ENCODE measurements at regions not wholly inside any gene's neighbourhood (a gene's known extent, or its start where the extent isn't known, plus 50 kb on each side); places are given as distances from the start of the nearest gene placed in this dataset.

DNA sequence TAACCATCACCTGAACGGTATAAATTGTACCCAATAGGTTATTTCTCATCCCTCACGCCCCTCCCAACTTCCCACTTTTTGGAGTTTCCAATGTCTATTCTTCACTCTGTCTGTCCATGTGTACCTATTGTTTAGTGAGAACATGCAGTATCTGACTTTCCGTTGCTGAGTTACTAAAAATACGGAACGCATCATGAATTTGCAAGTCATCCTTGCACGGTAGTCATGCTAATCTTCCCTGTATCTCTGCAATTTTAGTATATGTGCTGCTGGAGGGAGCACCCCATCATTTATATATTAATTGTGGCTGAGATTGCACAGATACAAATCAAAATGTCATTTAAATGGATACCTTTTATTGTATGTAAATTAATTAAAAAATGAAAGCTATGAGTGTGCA is 75.7 kb upstream of the SFMBT2 start:
- no peak for DNase-seq (ENCODE audit: low read depth)

DNA sequence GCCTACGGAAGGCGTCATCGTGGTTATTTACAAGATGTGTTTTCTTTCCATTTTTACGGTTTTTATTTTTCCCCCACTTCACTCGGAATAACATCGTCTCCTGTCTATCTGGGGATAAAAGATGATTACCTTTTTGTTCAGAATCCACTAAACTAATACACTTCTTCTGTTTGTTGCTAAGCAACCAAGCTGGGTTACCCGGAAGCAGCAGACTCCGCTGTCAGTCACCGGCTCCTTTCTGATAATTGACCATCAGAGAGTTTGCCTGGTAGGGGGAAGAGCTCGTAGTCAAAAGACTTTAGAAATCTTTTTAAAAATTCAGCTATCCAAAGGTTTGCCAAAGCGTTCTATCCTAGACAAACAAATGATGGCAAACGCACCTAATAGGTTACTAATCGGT is 75.0 kb upstream of the SFMBT2 start:
- in situ Hi-C loops (cut with HindIII; ENCODE audit: low sequenced_read_pairs) = no loop called here
- TF ChIP-seq, protein P1, sequence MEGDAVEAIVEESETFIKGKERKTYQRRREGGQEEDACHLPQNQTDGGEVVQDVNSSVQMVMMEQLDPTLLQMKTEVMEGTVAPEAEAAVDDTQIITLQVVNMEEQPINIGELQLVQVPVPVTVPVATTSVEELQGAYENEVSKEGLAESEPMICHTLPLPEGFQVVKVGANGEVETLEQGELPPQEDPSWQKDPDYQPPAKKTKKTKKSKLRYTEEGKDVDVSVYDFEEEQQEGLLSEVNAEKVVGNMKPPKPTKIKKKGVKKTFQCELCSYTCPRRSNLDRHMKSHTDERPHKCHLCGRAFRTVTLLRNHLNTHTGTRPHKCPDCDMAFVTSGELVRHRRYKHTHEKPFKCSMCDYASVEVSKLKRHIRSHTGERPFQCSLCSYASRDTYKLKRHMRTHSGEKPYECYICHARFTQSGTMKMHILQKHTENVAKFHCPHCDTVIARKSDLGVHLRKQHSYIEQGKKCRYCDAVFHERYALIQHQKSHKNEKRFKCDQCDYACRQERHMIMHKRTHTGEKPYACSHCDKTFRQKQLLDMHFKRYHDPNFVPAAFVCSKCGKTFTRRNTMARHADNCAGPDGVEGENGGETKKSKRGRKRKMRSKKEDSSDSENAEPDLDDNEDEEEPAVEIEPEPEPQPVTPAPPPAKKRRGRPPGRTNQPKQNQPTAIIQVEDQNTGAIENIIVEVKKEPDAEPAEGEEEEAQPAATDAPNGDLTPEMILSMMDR (IDR thresholded peaks at IDR 0.05; ENCODE audit: low read depth, low read length, missing control alignments) = no peak
- no peak overlapping the region for H3K4me3 ChIP-seq (ENCODE audit: low read depth, low read length)
- DNase-seq (ENCODE audit: low read depth) = no peak

More for the DNA sequence above, 75.7 kb upstream of the SFMBT2 start:
- H3K4me3 ChIP-seq (ENCODE audit: low read depth, low read length) = no peak overlapping the region
- TF ChIP-seq, protein P1 (IDR thresholded peaks at IDR 0.05; ENCODE audit: low read depth, low read length, missing control alignments) = no peak
- in situ Hi-C loops (cut with HindIII; ENCODE audit: low sequenced_read_pairs) = no loop called here

DNA sequence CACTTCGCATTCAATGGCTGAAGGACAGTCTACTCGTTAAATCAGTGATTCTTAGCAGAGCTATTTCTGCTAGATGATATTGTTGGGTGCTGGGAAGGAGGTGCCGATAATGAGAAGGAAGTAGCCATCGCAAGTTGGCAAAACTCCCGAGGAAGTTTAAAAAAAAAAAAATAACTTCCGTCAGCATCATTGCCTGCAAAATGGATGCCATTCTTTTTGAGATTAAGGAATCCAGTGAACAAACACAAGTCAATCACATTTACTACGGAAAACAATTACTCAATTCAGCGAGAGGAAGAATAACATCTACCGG is 74.4 kb upstream of the SFMBT2 start:
- H3K4me3 ChIP-seq (ENCODE audit: low read depth, low read length) = no peak overlapping the region
- TF ChIP-seq, protein P1 (IDR thresholded peaks at IDR 0.05; ENCODE audit: low read depth, low read length, missing control alignments) = no peak
- in situ Hi-C loops (cut with HindIII; ENCODE audit: low sequenced_read_pairs) = no loop called here
- no peak for DNase-seq (ENCODE audit: low read depth)

DNA sequence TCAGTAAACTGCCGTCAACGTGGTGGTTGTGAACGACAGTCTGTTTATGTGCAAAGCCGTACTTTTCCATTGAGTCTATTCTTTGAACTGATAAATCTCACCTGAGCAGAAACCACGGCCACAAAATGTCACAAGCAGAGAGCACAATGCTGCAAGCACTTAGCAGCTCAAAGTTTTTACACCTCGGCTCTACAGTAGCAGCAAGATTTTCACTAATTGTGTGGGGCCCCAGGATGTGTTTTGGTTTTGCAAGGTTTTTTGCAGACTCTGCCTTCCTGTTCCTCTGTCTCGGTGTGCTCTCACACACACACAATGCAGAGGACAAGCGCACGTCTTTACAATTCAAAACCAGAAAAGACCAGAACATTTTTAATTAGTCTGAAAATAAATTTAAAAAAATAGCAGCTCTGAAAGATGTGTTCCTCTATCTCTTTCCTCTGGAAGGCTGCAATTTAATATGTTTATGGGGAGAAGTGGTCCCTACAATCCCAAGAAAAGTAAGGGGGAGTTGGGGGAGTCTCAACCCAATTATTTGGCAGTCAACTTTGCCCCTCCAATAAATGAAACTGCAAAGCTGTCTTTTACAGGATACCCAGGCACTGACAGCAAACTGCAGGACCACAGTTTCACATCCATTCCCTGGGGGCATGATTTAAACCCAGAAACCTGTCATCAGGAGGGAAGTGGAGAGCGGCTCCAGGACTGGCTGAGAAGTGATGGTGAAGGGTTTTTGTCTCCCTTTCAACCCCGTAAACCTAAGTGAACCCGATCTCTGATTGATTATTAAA is 73.8 kb upstream of the SFMBT2 start:
- H3K4me3 ChIP-seq (ENCODE audit: low read depth, low read length) = no peak overlapping the region
- DNase-seq (ENCODE audit: low read depth) = no peak
- in situ Hi-C loops (cut with HindIII; ENCODE audit: low sequenced_read_pairs) = no loop called here
- TF ChIP-seq, protein P1 (IDR thresholded peaks at IDR 0.05; ENCODE audit: low read depth, low read length, missing control alignments) = no peak

DNA sequence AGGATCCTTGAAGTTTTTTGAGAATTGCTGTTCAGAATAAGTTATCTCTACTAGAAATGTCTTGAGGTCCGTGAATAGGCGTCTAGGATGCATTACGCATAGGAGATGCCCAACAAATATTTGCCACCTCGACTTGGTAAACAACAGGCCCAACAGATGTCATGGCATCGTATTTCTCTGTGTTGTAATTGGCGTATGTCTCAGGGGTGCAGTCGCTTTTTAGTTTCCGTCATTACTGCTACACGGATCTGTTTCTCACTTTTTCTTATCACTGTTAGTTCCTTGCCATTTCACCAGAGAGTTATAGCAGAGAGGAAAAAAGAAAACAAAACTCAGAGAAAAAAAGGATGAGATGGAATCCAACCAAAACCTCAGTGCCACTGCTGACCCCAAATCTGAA is 73.0 kb upstream of the SFMBT2 start:
- TF ChIP-seq, protein P1 (IDR thresholded peaks at IDR 0.05; ENCODE audit: low read depth, low read length, missing control alignments) = no peak
- in situ Hi-C loops (cut with HindIII; ENCODE audit: low sequenced_read_pairs) = no loop called here
- no peak for DNase-seq (ENCODE audit: low read depth)
- H3K4me3 ChIP-seq (ENCODE audit: low read depth, low read length) = no peak overlapping the region

DNA sequence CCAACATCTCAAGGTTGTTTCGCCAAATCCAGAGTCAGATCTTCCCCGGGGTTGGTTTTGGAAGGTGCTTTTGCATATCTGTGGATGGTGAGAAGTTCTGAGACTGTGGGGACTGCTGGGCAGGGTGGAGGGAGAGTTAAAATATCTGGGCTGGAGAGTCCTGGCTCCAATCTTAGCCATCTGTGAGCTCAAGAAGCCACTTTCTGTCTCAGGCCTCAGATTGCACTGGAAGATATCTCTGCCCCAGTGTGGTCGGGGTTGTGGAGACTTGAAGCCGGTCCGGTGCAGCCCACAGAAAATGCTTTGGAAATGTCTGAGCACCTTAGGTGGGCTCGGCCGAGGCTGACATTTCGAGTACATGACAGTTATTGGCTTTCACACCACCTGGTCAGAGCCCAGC is 72.2 kb upstream of the SFMBT2 start:
- TF ChIP-seq, protein P1 (IDR thresholded peaks at IDR 0.05; ENCODE audit: low read depth, low read length, missing control alignments) = no peak
- no peak overlapping the region for H3K4me3 ChIP-seq (ENCODE audit: low read depth, low read length)
- in situ Hi-C loops (cut with HindIII; ENCODE audit: low sequenced_read_pairs) = no loop called here
- DNase-seq (ENCODE audit: low read depth) = no peak
